ENCODE measurements at regions not wholly inside any gene's neighbourhood (a gene's known extent, or its start where the extent isn't known, plus 50 kb on each side); places are given as distances from the start of the nearest gene placed in this dataset.

DNA sequence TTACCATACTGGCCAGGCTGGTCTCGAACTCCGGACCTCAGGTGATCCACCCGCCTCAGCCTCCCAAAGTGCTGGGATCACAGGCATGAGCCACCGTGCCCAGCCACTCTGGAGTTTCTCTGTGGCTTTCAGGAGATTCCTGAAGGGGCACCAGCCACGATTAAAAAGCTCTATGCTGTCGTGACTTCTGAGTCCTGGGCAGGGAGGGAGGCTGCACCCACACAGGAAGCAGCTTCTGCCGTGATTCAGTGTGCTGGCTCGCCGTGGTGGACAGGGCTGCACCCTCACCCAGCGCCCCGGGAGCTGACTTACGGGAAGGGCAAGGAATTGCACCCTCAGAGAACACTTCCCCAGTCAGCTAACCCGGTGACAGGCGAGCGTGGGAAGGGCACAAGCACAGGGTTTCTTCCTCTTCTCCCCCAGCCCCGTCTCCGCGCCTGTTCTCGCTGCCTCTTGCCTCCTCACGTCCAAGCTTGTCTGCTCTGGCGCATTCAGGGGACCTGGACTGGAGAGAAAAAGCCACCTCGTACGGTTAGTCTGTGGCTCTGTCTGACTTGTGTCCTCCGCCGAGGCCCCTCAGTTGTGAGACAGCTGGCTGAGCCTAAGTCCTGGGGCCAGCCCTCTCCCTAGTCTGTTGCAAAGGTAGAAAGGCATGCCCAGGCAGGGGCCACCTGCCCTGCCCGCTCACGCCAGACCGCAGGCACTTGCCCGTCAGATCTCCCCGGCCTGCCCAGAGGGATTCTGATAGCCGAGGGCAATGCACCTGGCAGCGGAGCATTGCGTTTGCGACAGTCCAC lies 145.0 kb downstream of the SEC14L1 start (continued):
- TF ChIP-seq, protein P1, sequence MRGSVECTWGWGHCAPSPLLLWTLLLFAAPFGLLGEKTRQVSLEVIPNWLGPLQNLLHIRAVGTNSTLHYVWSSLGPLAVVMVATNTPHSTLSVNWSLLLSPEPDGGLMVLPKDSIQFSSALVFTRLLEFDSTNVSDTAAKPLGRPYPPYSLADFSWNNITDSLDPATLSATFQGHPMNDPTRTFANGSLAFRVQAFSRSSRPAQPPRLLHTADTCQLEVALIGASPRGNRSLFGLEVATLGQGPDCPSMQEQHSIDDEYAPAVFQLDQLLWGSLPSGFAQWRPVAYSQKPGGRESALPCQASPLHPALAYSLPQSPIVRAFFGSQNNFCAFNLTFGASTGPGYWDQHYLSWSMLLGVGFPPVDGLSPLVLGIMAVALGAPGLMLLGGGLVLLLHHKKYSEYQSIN (CRISPR knock-in tag; IDR thresholded peaks at IDR 0.05; ENCODE audit: borderline replicate concordance) = no peak
- no peak for TF ChIP-seq ZNF703 (CRISPR knock-in tag; IDR thresholded peaks at IDR 0.05; ENCODE audit: borderline replicate concordance)
- TF ChIP-seq FOXA3 (CRISPR knock-in tag; IDR thresholded peaks at IDR 0.05) = 0 out of 2 replicates have a peak, but pooled peaks have one; percentile 12
- TF ChIP-seq IKZF1 (IDR thresholded peaks at IDR 0.05) = no peak
- peak; percentile 37; the same call in 1 of the 2 replicates for TF ChIP-seq JUND (CRISPR knock-in tag; IDR thresholded peaks at IDR 0.05)
- TF ChIP-seq MAFK (conservative IDR thresholded peaks at IDR 0.05 in 1 of 2, IDR thresholded peaks at IDR 0.05 in 1 of 2; ENCODE audit: low read length in 2 of 2) = no peak
- no peak for TF ChIP-seq ZNF572 (CRISPR knock-in tag; IDR thresholded peaks at IDR 0.05)
- no peak for TF ChIP-seq ZNF350 (CRISPR knock-in tag; IDR thresholded peaks at IDR 0.05; ENCODE audit: borderline replicate concordance, low read depth)
- TF ChIP-seq KDM5B (CRISPR knock-in tag; IDR thresholded peaks at IDR 0.05; ENCODE audit: borderline replicate concordance) = peak; percentile 32
- TF ChIP-seq, protein P2, sequence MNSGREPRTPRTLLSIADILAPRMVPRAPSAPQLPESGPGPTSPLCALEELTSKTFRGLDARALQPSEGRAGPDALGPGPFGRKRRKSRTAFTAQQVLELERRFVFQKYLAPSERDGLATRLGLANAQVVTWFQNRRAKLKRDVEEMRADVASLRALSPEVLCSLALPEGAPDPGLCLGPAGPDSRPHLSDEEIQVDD (CRISPR knock-in tag; IDR thresholded peaks at IDR 0.05; ENCODE audit: borderline replicate concordance) = 0 out of 2 replicates have a peak, but pooled peaks have one; percentile 38
- peak; percentile 71; the same call in 1 of the 2 replicates for TF ChIP-seq TAF1 (CRISPR knock-in tag; IDR thresholded peaks at IDR 0.05)
- TF ChIP-seq ZFP90 (CRISPR knock-in tag; IDR thresholded peaks at IDR 0.05; ENCODE audit: borderline replicate concordance) = peak; percentile 77; the same call in 1 of the 2 replicates
- TF ChIP-seq ZSCAN29 (CRISPR knock-in tag; conservative IDR thresholded peaks at IDR 0.05) = 0 out of 2 replicates have a peak, but pooled peaks have one; percentile 32
- TF ChIP-seq NFATC3 (CRISPR knock-in tag; IDR thresholded peaks at IDR 0.05) = no peak
- peak; percentile 76; the same call in 1 of the 2 replicates for TF ChIP-seq RARG (CRISPR knock-in tag; IDR thresholded peaks at IDR 0.05; ENCODE audit: low read depth)
- TF ChIP-seq, protein P3, sequence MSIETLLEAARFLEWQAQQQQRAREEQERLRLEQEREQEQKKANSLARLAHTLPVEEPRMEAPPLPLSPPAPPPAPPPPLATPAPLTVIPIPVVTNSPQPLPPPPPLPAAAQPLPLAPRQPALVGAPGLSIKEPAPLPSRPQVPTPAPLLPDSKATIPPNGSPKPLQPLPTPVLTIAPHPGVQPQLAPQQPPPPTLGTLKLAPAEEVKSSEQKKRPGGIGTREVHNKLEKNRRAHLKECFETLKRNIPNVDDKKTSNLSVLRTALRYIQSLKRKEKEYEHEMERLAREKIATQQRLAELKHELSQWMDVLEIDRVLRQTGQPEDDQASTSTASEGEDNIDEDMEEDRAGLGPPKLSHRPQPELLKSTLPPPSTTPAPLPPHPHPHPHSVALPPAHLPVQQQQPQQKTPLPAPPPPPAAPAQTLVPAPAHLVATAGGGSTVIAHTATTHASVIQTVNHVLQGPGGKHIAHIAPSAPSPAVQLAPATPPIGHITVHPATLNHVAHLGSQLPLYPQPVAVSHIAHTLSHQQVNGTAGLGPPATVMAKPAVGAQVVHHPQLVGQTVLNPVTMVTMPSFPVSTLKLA (IDR thresholded peaks at IDR 0.05) = no peak
- TF ChIP-seq HOXA5 (CRISPR knock-in tag; IDR thresholded peaks at IDR 0.05) = no peak
- TF ChIP-seq ZNF430 (CRISPR knock-in tag; IDR thresholded peaks at IDR 0.05) = no peak
- peak; percentile 20; the same call in 1 of the 2 replicates for TF ChIP-seq DMAP1 (CRISPR knock-in tag; IDR thresholded peaks at IDR 0.05)
- TF ChIP-seq ZNF546 (CRISPR knock-in tag; conservative IDR thresholded peaks at IDR 0.05) = peak; percentile 25; the same call in 1 of the 2 replicates
- TF ChIP-seq ZSCAN12 (CRISPR knock-in tag; IDR thresholded peaks at IDR 0.05) = no peak
- no peak for TF ChIP-seq RFX5 (IDR thresholded peaks at IDR 0.05; ENCODE audit: low read depth, low read length)
- TF ChIP-seq ZFX (CRISPR knock-in tag; IDR thresholded peaks at IDR 0.05; ENCODE audit: low read depth) = no peak; the same call in 1 of the 2 replicates
- no peak for TF ChIP-seq ZNF3 (CRISPR knock-in tag; IDR thresholded peaks at IDR 0.05)
- peak; percentile 32; the same call in 1 of the 2 replicates for TF ChIP-seq ZNF383 (CRISPR knock-in tag; IDR thresholded peaks at IDR 0.05; ENCODE audit: borderline replicate concordance)
- TF ChIP-seq ZNF570 (CRISPR knock-in tag; IDR thresholded peaks at IDR 0.05; ENCODE audit: borderline replicate concordance) = no peak
- 0 out of 2 replicates have a peak, but pooled peaks have one; percentile 22 for TF ChIP-seq SMAD1 (CRISPR knock-in tag; IDR thresholded peaks at IDR 0.05; ENCODE audit: borderline replicate concordance, low read depth)
- no peak; the same call in 1 of the 2 replicates for TF ChIP-seq GZF1 (CRISPR knock-in tag; IDR thresholded peaks at IDR 0.05)

Measured in HepG2 (cell line).